A549 (cell line): ENCODE measurements at regions not wholly inside any gene's neighbourhood (a gene's known extent, or its start where the extent isn't known, plus 50 kb on each side); places are given as distances from the start of the nearest gene placed in this dataset.
"Not testable (repeated sequence)": the region's sequence is repeated elsewhere in the genome, so short reads cannot be mapped to it uniquely, and the experiment has no call there.

Source experiments
- ATAC-seq, 2 experiments: fragments of 200-7000 bp in 1 of 2; fragments of >200 bp in 1 of 2; cut with Nextera tagmentation in 1 of 2; cut with Tn5 transposase in 1 of 2; 3 replicates each; pipeline versions ENCODE4 v1.8.0 to v1.9.1; 2018 to 2020; ENCODE audit warnings: mild to moderate bottlenecking in 1 of 2, moderate library complexity in 1 of 2
- CTCF ChIA-PET: fragments of 300-600 bp; sonication (Branson Sonifier 250); formaldehyde crosslinking; extraction: SDS; loops from one replicate; lab custom pipeline; 2021; ENCODE audit warnings: antibody characterized with exemption, inconsistent platforms; lab: Yijun Ruan, JAX
- POLR2A ChIA-PET: fragments of 350-600 bp; formaldehyde crosslinking; extraction: SDS; loops from one replicate; lab custom pipeline; 2021; ENCODE audit warnings: antibody characterized with exemption, inconsistent platforms; lab: Yijun Ruan, JAX
- DNase-seq, 2 experiments: peaks; one replicate each; pipeline versions ENCODE4 v3.0.0 to v3.0.0-alpha.2; 2011 to 2016; ENCODE audit warnings: low read depth in 1 of 2, low spot score in 1 of 2
- FAIRE-seq: peaks from 2 replicates; lab custom pipeline; 2011; peaks lifted over from hg19 to GRCh38; lab: Jason Lieb, UNC
- H3K27ac ChIP-seq, 2 experiments: fragments of >200 bp; sonication (Bioruptor Twin); formaldehyde crosslinking; 3 replicates each; pipeline ENCODE4 v1.5.1; 2016 to 2017
- H3K4me1 ChIP-seq: fragments of >200 bp; sonication (Bioruptor Twin); formaldehyde crosslinking; 3 replicates; pipeline ENCODE4 v1.6.1; 2016
- H3K4me2 ChIP-seq: fragments of >200 bp; sonication (Bioruptor Twin); formaldehyde crosslinking; 3 replicates; pipeline ENCODE4 v1.6.1; 2016
- H3K4me3 ChIP-seq: fragments of >200 bp; sonication (Bioruptor Twin); formaldehyde crosslinking; 3 replicates; pipeline ENCODE4 v1.5.1; 2016
- H3K9me3 ChIP-seq: fragments of >200 bp; sonication (Bioruptor Twin); formaldehyde crosslinking; 3 replicates; pipeline ENCODE4 v1.6.1; 2016
- BCL3 ChIP-seq: fragments of >200 bp; sonication (Bioruptor Twin); formaldehyde crosslinking; IDR thresholded peaks from 3 replicates; pipeline ENCODE4 v1.6.1; 2016
- BHLHE40 ChIP-seq: IDR thresholded peaks from 2 replicates; pipeline ENCODE4 v1.6.1; 2012; ENCODE audit warnings: low read depth, low read length, inconsistent platforms
- E2F6 ChIP-seq: IDR thresholded peaks from 2 replicates; pipeline ENCODE4 v1.6.1; 2012; ENCODE audit warnings: low read depth, borderline replicate concordance
- EHMT2 ChIP-seq: fragments of 200-600 bp; sonication (generic); IDR thresholded peaks from 2 replicates; pipeline ENCODE4 v1.6.1; 2016; ENCODE audit warnings: antibody characterized with exemption, low read depth, mild to moderate bottlenecking, moderate library complexity
- ELK1 ChIP-seq: fragments of 150-350 bp; IDR thresholded peaks from 2 replicates; pipeline ENCODE4 v1.6.1; 2014; ENCODE audit warnings: low read depth, mild to moderate bottlenecking, low read length
- HEYL ChIP-seq: fragments of 250-450 bp; sonication (Bioruptor Pico); IDR thresholded peaks from 2 replicates; pipeline ENCODE4 v1.8.0; 2021; ENCODE audit warnings: mild to moderate bottlenecking, moderate library complexity
- HMGXB4 ChIP-seq: fragments of 250-450 bp; sonication (Bioruptor Pico); IDR thresholded peaks from 2 replicates; pipeline ENCODE4 v1.5.0; 2021; ENCODE audit warnings: mild to moderate bottlenecking, moderate library complexity, borderline replicate concordance
- HOXB13 ChIP-seq: fragments of 250-450 bp; sonication (Bioruptor Pico); IDR thresholded peaks from 2 replicates; pipeline ENCODE4 v1.5.0; 2020; ENCODE audit warnings: low read depth, mild to moderate bottlenecking, moderate library complexity
- JUN ChIP-seq, 2 experiments: fragments of >200 bp; sonication (Bioruptor Twin); formaldehyde crosslinking; IDR thresholded peaks; 2 replicates in 1 of 2; 3 replicates in 1 of 2; pipeline ENCODE4 v1.6.1; 2016 to 2017
- MAFK ChIP-seq: fragments of 450-650 bp; IDR thresholded peaks from 2 replicates; pipeline ENCODE4 v1.6.1; 2014; ENCODE audit not compliant: partially characterized antibody
- MYC ChIP-seq: IDR thresholded peaks from 2 replicates; pipeline ENCODE4 v1.6.1; 2012; ENCODE audit warnings: mild to moderate bottlenecking, inconsistent platforms, low read length, improper control_type of control experiment, borderline replicate concordance
- NR3C1 ChIP-seq: fragments of >200 bp; sonication (Bioruptor Twin); formaldehyde crosslinking; IDR thresholded peaks from 3 replicates; pipeline ENCODE4 v1.6.1; 2017
- RFX5 ChIP-seq: fragments of 450-650 bp; IDR thresholded peaks from 2 replicates; pipeline ENCODE4 v1.7.1; 2014; ENCODE audit warnings: antibody characterized with exemption, mild to moderate bottlenecking, moderate library complexity
- SMC3 ChIP-seq: fragments of >200 bp; sonication (Bioruptor Twin); formaldehyde crosslinking; IDR thresholded peaks from 3 replicates; pipeline ENCODE4 v1.6.1; 2018; ENCODE audit warnings: inconsistent platforms
- WGBS: methylation state at CpG from one replicate; pipeline ENCODE4 v1.1.6; 2017; ENCODE audit errors: missing lambda C conversion rate; 5-methylcytosine and 5-hydroxymethylcytosine counted together

- TF ChIP-seq HMGXB4 (CRISPR knock-in tag): no peak
These were observed 339.7 kb upstream of the CLINT1 start (continued) for GRCh38 chr5:158198636-158199035.

- Histone ChIP-seq H3K27ac (no peak overlapping the region), H3K9me3 (peaks cover 13% of the 10 kb centered on the region; the same call in 2 of the 3 replicates), H3K4me1 (no peaks in the 10 kb centered on the region), H3K4me2 (no peak overlapping the region), H3K4me3 (no peak overlapping the region)
- ATAC-seq (no peak), DNase-seq (no peak), FAIRE-seq (no peak)
- POLR2A ChIA-PET: no interaction called here
- CTCF ChIA-PET: no interaction called here
- 18% methylated on average over 5 of the region's 5 CpGs for WGBS
- TF ChIP-seq E2F6 (no peak), MAFK (no peak)
These were observed 336.7 kb upstream of the CLINT1 start for GRCh38 chr5:158195416-158196210.

- ATAC-seq (no peak), FAIRE-seq (no peak), DNase-seq (no peak)
- H3K4me2 ChIP-seq: no peak overlapping the region
- ChIA-PET POLR2A (no interaction called here), CTCF (interaction anchor here (0.5 to 1.8 kb wide), 3 partner anchors 10 to 435 kb away, joined by 3 to 6 read pairs (median 4); no protein-coding TSS in a partner anchor)
- H3K4me1 ChIP-seq: no peaks in the 10 kb centered on the region
- H3K4me3 ChIP-seq: no peak overlapping the region
- H3K27ac ChIP-seq: no peak overlapping the region
- peaks cover 13% of the 10 kb centered on the region; the same call in 2 of the 3 replicates for H3K9me3 ChIP-seq
- WGBS: 18% methylated on average over 8 of the region's 10 CpGs
- TF ChIP-seq HMGXB4 (CRISPR knock-in tag) (no peak), SMC3 (no peak), NR3C1 (no peak), HOXB13 (CRISPR knock-in tag) (no peak), MYC (no peak), RFX5 (no peak), BCL3 (no peak), JUN (IDR thresholded peaks at IDR 0.05) (no peak), ELK1 (no peak), HEYL (no peak), E2F6 (no peak), EHMT2 (no peak), BHLHE40 (no peak)
These were observed 335.6 kb upstream of the CLINT1 start for GRCh38 chr5:158194561-158194976.

GRCh38 chr5:158193395-158193794 lies 334.4 kb upstream of the CLINT1 start:
- WGBS: 25% methylated on average over 2 of the region's 2 CpGs
- DNase-seq, H3K27ac ChIP-seq, POLR2A ChIA-PET, H3K4me3 ChIP-seq, ATAC-seq, H3K4me1 ChIP-seq, H3K4me2 ChIP-seq, FAIRE-seq: not testable (repeated sequence)
- peaks cover 13% of the 10 kb centered on the region; the same call in 2 of the 3 replicates for H3K9me3 ChIP-seq
- CTCF ChIA-PET: interaction anchor here (0.7 to 1.8 kb wide), 3 partner anchors 11 to 914 kb away, joined by 3 to 6 read pairs (median 4); no protein-coding TSS in a partner anchor
